A549 (cell line): ENCODE measurements at regions not wholly inside any gene's neighbourhood (a gene's known extent, or its start where the extent isn't known, plus 50 kb on each side); places are given as distances from the start of the nearest gene placed in this dataset.

Source experiments
- ATAC-seq, 2 experiments: fragments of 200-7000 bp in 1 of 2; fragments of >200 bp in 1 of 2; cut with Nextera tagmentation in 1 of 2; cut with Tn5 transposase in 1 of 2; 3 replicates each; pipeline versions ENCODE4 v1.8.0 to v1.9.1; 2018 to 2020; ENCODE audit warnings: mild to moderate bottlenecking in 1 of 2, moderate library complexity in 1 of 2
- CTCF ChIA-PET: fragments of 300-600 bp; sonication (Branson Sonifier 250); formaldehyde crosslinking; extraction: SDS; loops from one replicate; lab custom pipeline; 2021; ENCODE audit warnings: antibody characterized with exemption, inconsistent platforms; lab: Yijun Ruan, JAX
- POLR2A ChIA-PET: fragments of 350-600 bp; formaldehyde crosslinking; extraction: SDS; loops from one replicate; lab custom pipeline; 2021; ENCODE audit warnings: antibody characterized with exemption, inconsistent platforms; lab: Yijun Ruan, JAX
- DNase-seq, 2 experiments: peaks; one replicate each; pipeline versions ENCODE4 v3.0.0 to v3.0.0-alpha.2; 2011 to 2016; ENCODE audit warnings: low read depth in 1 of 2, low spot score in 1 of 2
- FAIRE-seq: peaks from 2 replicates; lab custom pipeline; 2011; peaks lifted over from hg19 to GRCh38; lab: Jason Lieb, UNC
- H3K27ac ChIP-seq, 2 experiments: fragments of >200 bp; sonication (Bioruptor Twin); formaldehyde crosslinking; 3 replicates each; pipeline ENCODE4 v1.5.1; 2016 to 2017
- H3K4me1 ChIP-seq: fragments of >200 bp; sonication (Bioruptor Twin); formaldehyde crosslinking; 3 replicates; pipeline ENCODE4 v1.6.1; 2016
- H3K4me2 ChIP-seq: fragments of >200 bp; sonication (Bioruptor Twin); formaldehyde crosslinking; 3 replicates; pipeline ENCODE4 v1.6.1; 2016
- H3K4me3 ChIP-seq: fragments of >200 bp; sonication (Bioruptor Twin); formaldehyde crosslinking; 3 replicates; pipeline ENCODE4 v1.5.1; 2016
- H3K9me3 ChIP-seq: fragments of >200 bp; sonication (Bioruptor Twin); formaldehyde crosslinking; 3 replicates; pipeline ENCODE4 v1.6.1; 2016
- CBX2 ChIP-seq: fragments of 200-600 bp; sonication (generic); IDR thresholded peaks from 2 replicates; pipeline ENCODE4 v1.6.1; 2016; ENCODE audit warnings: low read depth, mild to moderate bottlenecking, borderline replicate concordance
- CEBPB ChIP-seq, 2 experiments: fragments of >200 bp in 1 of 2; sonication (Bioruptor Twin) in 1 of 2; formaldehyde crosslinking in 1 of 2; IDR thresholded peaks; 2 replicates each; pipeline ENCODE4 v1.6.1; 2012 to 2016
- CHD4 ChIP-seq: fragments of 200-600 bp; sonication (generic); IDR thresholded peaks from 2 replicates; pipeline ENCODE4 v1.6.1; 2016; ENCODE audit warnings: antibody characterized with exemption, mild to moderate bottlenecking, borderline replicate concordance
- FOXS1 ChIP-seq: fragments of 250-450 bp; sonication (Bioruptor Pico); IDR thresholded peaks from 2 replicates; pipeline ENCODE4 v1.5.0; 2020; ENCODE audit warnings: mild to moderate bottlenecking, moderate library complexity
- HDAC2 ChIP-seq: fragments of 200-600 bp; sonication (generic); IDR thresholded peaks from 2 replicates; pipeline ENCODE4 v1.6.1; 2016
- HOXA7 ChIP-seq: fragments of 250-450 bp; sonication (Bioruptor Pico); IDR thresholded peaks from 2 replicates; pipeline ENCODE4 v1.5.0; 2020; ENCODE audit warnings: mild to moderate bottlenecking, moderate library complexity
- MAZ ChIP-seq: fragments of 150-350 bp; IDR thresholded peaks from 2 replicates; pipeline ENCODE4 v1.6.1; 2014; ENCODE audit warnings: antibody characterized with exemption, low read depth, low read length, borderline replicate concordance
- MYC ChIP-seq: IDR thresholded peaks from 2 replicates; pipeline ENCODE4 v1.6.1; 2012; ENCODE audit warnings: mild to moderate bottlenecking, inconsistent platforms, low read length, improper control_type of control experiment, borderline replicate concordance
- NFE2L2 ChIP-seq: fragments of 150-350 bp; conservative IDR thresholded peaks from 2 replicates; pipeline ENCODE4 v1.6.1; 2014; ENCODE audit warnings: low read length
- PHF8 ChIP-seq: fragments of 200-600 bp; sonication (generic); IDR thresholded peaks from 2 replicates; pipeline ENCODE4 v1.6.1; 2016; ENCODE audit warnings: low read depth, mild to moderate bottlenecking, antibody characterized with exemption, moderate library complexity, borderline replicate concordance
- RAD21 ChIP-seq, 2 experiments: fragments of >200 bp in 1 of 2; sonication (Bioruptor Twin) in 1 of 2; formaldehyde crosslinking in 1 of 2; IDR thresholded peaks in 1 of 2; conservative IDR thresholded peaks in 1 of 2; 2 replicates in 1 of 2; 3 replicates in 1 of 2; pipeline ENCODE4 v1.6.1; 2012 to 2018; ENCODE audit warnings: inconsistent platforms in 1 of 2
- RARB ChIP-seq: fragments of 250-450 bp; sonication (Bioruptor Pico); IDR thresholded peaks from 2 replicates; pipeline ENCODE4 v1.8.0; 2021; ENCODE audit warnings: mild to moderate bottlenecking, moderate library complexity
- RCOR1 ChIP-seq: fragments of 150-350 bp; IDR thresholded peaks from 2 replicates; pipeline ENCODE4 v1.6.1; 2014; ENCODE audit warnings: antibody characterized with exemption, low read length, low read depth
- ZFP36 ChIP-seq: fragments of 450-650 bp; IDR thresholded peaks from 2 replicates; pipeline ENCODE4 v1.6.1; 2014; ENCODE audit warnings: borderline replicate concordance; ENCODE audit not compliant: partially characterized antibody
- ZNF302 ChIP-seq: fragments of 250-450 bp; sonication (Bioruptor Pico); IDR thresholded peaks from 2 replicates; pipeline ENCODE4 v1.9.0; 2021; ENCODE audit warnings: inconsistent platforms, mild to moderate bottlenecking, moderate library complexity
- ZSCAN20 ChIP-seq: fragments of 250-450 bp; sonication (Bioruptor Pico); IDR thresholded peaks from 2 replicates; pipeline ENCODE4 v1.8.0; 2022; ENCODE audit warnings: mild to moderate bottlenecking, moderate library complexity
- WGBS: methylation state at CpG from one replicate; pipeline ENCODE4 v1.1.6; 2017; ENCODE audit errors: missing lambda C conversion rate; 5-methylcytosine and 5-hydroxymethylcytosine counted together
- TF ChIP-seq, protein P1 (sequence below): IDR thresholded peaks from 2 replicates; pipeline ENCODE4 v1.6.1; 2012; ENCODE audit warnings: low read depth, borderline replicate concordance
- TF ChIP-seq, protein P2 (sequence below): fragments of 200-600 bp; sonication (generic); IDR thresholded peaks from 2 replicates; pipeline ENCODE4 v1.6.1; 2016; ENCODE audit warnings: antibody characterized with exemption, mild to moderate bottlenecking, moderate library complexity
- TF ChIP-seq, protein P3 (sequence below): fragments of >200 bp; sonication (Bioruptor Twin); formaldehyde crosslinking; IDR thresholded peaks from 3 replicates; pipeline ENCODE4 v1.6.1; 2016

DNA sequence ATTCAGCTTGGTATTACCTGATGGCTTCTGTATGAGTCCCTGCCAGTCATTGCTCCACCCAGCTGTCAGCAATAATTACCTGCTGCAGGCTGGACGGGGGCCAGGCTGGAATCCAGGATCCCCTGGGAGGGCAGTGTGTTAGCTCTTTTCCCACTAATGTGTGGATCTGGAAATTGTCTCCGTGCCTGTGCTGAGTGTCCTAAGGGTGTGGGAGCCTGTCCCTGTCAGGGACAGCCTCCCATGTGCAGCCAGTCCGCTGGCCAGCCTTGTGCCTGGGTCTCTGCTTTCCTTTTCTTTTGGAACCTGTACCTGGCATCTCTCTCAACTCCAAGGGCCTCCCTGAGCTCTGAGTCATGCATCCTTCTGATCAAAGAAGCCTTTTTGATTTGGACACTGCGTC is 107.2 kb upstream of the SPRED2 start:
- Histone ChIP-seq H3K27ac (no peak overlapping the region), H3K4me3 (no peak overlapping the region), H3K4me1 (peaks cover 8% of the 10 kb centered on the region), H3K4me2 (no peak overlapping the region), H3K9me3 (no peaks in the 10 kb centered on the region)
- ATAC-seq: peak in 1 of 2 experiments; percentile 36; a peak in 1 of 6 replicates
- FAIRE-seq: no peak
- TF ChIP-seq, protein P1, sequence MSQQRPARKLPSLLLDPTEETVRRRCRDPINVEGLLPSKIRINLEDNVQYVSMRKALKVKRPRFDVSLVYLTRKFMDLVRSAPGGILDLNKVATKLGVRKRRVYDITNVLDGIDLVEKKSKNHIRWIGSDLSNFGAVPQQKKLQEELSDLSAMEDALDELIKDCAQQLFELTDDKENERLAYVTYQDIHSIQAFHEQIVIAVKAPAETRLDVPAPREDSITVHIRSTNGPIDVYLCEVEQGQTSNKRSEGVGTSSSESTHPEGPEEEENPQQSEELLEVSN: no peak
- TF ChIP-seq RARB (CRISPR knock-in tag) (no peak), FOXS1 (CRISPR knock-in tag) (no peak), MAZ (no peak), ZNF302 (CRISPR knock-in tag) (no peak), HDAC2 (no peak), ZSCAN20 (no peak), NFE2L2 (no peak)
- POLR2A ChIA-PET: no interaction called here
- CTCF ChIA-PET: interaction anchor here (0.8 to 1.8 kb wide), 3 partner anchors 8 to 156 kb away, joined by 3 to 6 read pairs (median 3); no protein-coding TSS in a partner anchor
- whole genome bisulfite sequencing: 74% methylated on average over 4 of the region's 4 CpGs
- DNase-seq: no peak

DNA sequence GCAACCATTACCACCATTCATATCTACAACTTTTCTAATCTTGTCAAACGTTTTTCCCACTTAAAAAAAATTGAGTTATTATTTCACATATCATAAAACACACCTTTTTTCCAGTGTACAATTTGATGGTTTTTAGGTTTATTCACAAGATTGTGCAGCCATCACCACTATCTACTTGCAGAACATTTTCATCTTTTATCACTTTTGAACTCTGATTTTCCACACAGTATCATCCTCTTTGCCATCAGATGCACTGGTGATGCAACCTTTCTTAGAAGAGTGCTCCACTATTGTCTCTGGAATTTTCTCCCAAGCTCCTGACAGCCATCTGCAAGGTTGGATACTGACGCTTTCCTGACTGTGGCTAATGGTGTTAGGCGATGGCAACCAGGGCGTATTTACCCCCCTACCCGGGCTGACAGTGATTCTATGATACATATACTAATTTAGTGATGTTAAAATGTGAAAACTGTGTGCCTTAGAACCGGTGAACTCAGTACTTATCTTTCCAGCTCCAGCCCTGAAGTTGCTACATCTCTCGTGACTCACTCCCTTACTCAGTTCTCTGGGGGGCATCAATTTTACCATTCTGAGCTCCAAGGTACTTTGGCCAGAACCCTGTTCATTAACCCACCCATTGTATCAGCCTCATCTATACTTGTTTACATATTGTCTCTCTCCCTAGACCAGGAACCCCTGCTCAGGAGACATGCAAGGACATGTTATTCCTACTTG is 105.4 kb upstream of the SPRED2 start:
- H3K9me3 ChIP-seq: no peaks in the 10 kb centered on the region
- no peak overlapping the region for H3K4me3 ChIP-seq
- ATAC-seq (no peak), DNase-seq (no peak), FAIRE-seq (no peak)
- TF ChIP-seq HOXA7: no peak
- TF ChIP-seq CBX2: no peak
- TF ChIP-seq ZFP36: no peak
- TF ChIP-seq RCOR1: no peak
- TF ChIP-seq, protein P2, sequence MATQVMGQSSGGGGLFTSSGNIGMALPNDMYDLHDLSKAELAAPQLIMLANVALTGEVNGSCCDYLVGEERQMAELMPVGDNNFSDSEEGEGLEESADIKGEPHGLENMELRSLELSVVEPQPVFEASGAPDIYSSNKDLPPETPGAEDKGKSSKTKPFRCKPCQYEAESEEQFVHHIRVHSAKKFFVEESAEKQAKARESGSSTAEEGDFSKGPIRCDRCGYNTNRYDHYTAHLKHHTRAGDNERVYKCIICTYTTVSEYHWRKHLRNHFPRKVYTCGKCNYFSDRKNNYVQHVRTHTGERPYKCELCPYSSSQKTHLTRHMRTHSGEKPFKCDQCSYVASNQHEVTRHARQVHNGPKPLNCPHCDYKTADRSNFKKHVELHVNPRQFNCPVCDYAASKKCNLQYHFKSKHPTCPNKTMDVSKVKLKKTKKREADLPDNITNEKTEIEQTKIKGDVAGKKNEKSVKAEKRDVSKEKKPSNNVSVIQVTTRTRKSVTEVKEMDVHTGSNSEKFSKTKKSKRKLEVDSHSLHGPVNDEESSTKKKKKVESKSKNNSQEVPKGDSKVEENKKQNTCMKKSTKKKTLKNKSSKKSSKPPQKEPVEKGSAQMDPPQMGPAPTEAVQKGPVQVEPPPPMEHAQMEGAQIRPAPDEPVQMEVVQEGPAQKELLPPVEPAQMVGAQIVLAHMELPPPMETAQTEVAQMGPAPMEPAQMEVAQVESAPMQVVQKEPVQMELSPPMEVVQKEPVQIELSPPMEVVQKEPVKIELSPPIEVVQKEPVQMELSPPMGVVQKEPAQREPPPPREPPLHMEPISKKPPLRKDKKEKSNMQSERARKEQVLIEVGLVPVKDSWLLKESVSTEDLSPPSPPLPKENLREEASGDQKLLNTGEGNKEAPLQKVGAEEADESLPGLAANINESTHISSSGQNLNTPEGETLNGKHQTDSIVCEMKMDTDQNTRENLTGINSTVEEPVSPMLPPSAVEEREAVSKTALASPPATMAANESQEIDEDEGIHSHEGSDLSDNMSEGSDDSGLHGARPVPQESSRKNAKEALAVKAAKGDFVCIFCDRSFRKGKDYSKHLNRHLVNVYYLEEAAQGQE: no peak
- no peak for TF ChIP-seq MYC
- TF ChIP-seq PHF8: no peak
- TF ChIP-seq ZNF302 (CRISPR knock-in tag): no peak
- TF ChIP-seq CEBPB (IDR thresholded peaks at IDR 0.05): no peak
- TF ChIP-seq ZSCAN20: no peak
- TF ChIP-seq, protein P1: no peak
- TF ChIP-seq CHD4: no peak
- TF ChIP-seq, protein P3, sequence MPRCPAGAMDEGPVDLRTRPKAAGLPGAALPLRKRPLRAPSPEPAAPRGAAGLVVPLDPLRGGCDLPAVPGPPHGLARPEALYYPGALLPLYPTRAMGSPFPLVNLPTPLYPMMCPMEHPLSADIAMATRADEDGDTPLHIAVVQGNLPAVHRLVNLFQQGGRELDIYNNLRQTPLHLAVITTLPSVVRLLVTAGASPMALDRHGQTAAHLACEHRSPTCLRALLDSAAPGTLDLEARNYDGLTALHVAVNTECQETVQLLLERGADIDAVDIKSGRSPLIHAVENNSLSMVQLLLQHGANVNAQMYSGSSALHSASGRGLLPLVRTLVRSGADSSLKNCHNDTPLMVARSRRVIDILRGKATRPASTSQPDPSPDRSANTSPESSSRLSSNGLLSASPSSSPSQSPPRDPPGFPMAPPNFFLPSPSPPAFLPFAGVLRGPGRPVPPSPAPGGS: no peak
- TF ChIP-seq RAD21 (conservative IDR thresholded peaks at IDR 0.05 in 1 of 2, IDR thresholded peaks at IDR 0.05 in 1 of 2): no peak
- WGBS: 52% methylated on average over 7 of the region's 7 CpGs
- no peak overlapping the region; the same call in 2 of the 3 replicates for H3K4me2 ChIP-seq
- ChIA-PET POLR2A (no interaction called here), CTCF (interaction anchor here (0.8 to 1.6 kb wide), 2 partner anchors 10 to 30 kb away, joined by 5 read pairs; no protein-coding TSS in a partner anchor)
- peaks cover 8% of the 10 kb centered on the region for H3K4me1 ChIP-seq
- H3K27ac ChIP-seq: peak overlapping the region in 1 of 2 experiments; percentile 14; a peak in 1 of 6 replicates
